Esophagus squamous epithelium (tissue), 5 donors: ENCODE measurements at regions not wholly inside any gene's neighbourhood (a gene's known extent, or its start where the extent isn't known, plus 50 kb on each side); places are given as distances from the start of the nearest gene placed in this dataset.

Experiments used
- DNase-seq: peaks from one replicate; lab custom pipeline; 2025; lab: John Stamatoyannopoulos, UW
- H3K27ac ChIP-seq, 4 donors: fragments of 200-600 bp; sonication (generic); one replicate each; pipeline ENCODE4 v1.5.1; 2016 to 2019; ENCODE audit warnings: mild to moderate bottlenecking in 1 of 4
- H3K27me3 ChIP-seq, 4 donors: fragments of 200-600 bp; sonication (generic); 1 replicate in 3 of 4; 2 replicates in 1 of 4; pipeline versions ENCODE4 v1.5.1 to v1.6.0; 2017 to 2021; ENCODE audit warnings: antibody characterized with exemption in 1 of 4
- H3K36me3 ChIP-seq, 3 donors: fragments of 200-600 bp; sonication (generic); one replicate each; pipeline ENCODE4 v1.5.1; 2016 to 2019
- H3K4me1 ChIP-seq, 3 donors: fragments of 200-600 bp; sonication (generic); one replicate each; pipeline ENCODE4 v1.5.1; 2017 to 2019
- H3K4me3 ChIP-seq, 4 donors: fragments of 200-600 bp; sonication (generic); 1 replicate in 3 of 4; 2 replicates in 1 of 4; pipeline ENCODE4 v1.5.1; 2016 to 2019; ENCODE audit warnings: mild to moderate bottlenecking in 2 of 4, moderate library complexity in 1 of 4
- H3K9me3 ChIP-seq, 3 donors: fragments of 200-600 bp; sonication (generic); one replicate each; pipeline ENCODE4 v1.5.1; 2016 to 2019
- POLR2A ChIP-seq, 4 donors: fragments of 450-650 bp; IDR thresholded peaks; one replicate each; pipeline ENCODE4 v1.6.1; 2017; ENCODE audit warnings: antibody characterized with exemption in 4 of 4, mild to moderate bottlenecking in 4 of 4, moderate library complexity in 3 of 4
- WGBS, 2 donors: methylation state at CpG; one replicate each; pipeline ENCODE4 v1.1.5; 2018; 5-methylcytosine and 5-hydroxymethylcytosine counted together
- intact Hi-C: fragments of 100-400 bp; cut with DNase I; formaldehyde crosslinking; loops from one replicate; pipeline ENCODE4 v1.15.0; 2022
- TF ChIP-seq, protein P1 (sequence below), 6 experiments: fragments of 450-650 bp in 4 of 6; fragments of 200-600 bp in 2 of 6; sonication (generic) in 2 of 6; IDR thresholded peaks; one replicate each; pipeline ENCODE4 v1.5.1; 2016 to 2019; ENCODE audit warnings: antibody characterized with exemption in 6 of 6, mild to moderate bottlenecking in 4 of 6, moderate library complexity in 4 of 6
- donor health status: DM: yes; HTN: yes; CAD: no.

DNA sequence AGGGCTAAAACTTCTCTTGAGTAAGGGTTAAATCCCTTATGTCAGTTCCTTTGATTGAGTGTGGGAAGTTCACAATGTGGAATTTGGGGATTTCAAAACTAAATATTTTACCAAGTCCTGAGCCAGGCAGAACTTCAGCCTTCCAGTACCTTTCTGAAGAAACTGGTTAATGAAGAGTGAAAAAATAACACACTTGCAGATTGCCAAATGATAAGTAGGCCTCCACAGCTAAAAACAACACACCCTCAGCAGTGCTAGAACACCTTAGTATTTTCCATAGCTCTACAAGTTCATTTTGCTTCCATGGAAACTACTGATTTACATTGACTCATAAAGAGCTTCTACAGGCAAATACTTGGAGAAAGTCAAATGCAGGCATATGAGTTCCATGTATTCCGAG, 326.8 kb downstream of the ZNF674 start:
- no peak overlapping the region for H3K4me3 ChIP-seq
- no peaks in the 10 kb centered on the region for H3K4me1 ChIP-seq
- TF ChIP-seq POLR2A (IDR thresholded peaks at IDR 0.05) = no peak
- TF ChIP-seq, protein P1, sequence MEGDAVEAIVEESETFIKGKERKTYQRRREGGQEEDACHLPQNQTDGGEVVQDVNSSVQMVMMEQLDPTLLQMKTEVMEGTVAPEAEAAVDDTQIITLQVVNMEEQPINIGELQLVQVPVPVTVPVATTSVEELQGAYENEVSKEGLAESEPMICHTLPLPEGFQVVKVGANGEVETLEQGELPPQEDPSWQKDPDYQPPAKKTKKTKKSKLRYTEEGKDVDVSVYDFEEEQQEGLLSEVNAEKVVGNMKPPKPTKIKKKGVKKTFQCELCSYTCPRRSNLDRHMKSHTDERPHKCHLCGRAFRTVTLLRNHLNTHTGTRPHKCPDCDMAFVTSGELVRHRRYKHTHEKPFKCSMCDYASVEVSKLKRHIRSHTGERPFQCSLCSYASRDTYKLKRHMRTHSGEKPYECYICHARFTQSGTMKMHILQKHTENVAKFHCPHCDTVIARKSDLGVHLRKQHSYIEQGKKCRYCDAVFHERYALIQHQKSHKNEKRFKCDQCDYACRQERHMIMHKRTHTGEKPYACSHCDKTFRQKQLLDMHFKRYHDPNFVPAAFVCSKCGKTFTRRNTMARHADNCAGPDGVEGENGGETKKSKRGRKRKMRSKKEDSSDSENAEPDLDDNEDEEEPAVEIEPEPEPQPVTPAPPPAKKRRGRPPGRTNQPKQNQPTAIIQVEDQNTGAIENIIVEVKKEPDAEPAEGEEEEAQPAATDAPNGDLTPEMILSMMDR (IDR thresholded peaks at IDR 0.05) = no peak
- H3K27me3 ChIP-seq = no peaks in the 10 kb centered on the region
- H3K9me3 ChIP-seq = no peaks in the 10 kb centered on the region
- peak overlapping the region in 1 of 4 donors; percentile 39 for H3K27ac ChIP-seq
- no peak for DNase-seq
- H3K36me3 ChIP-seq = no peaks in the 10 kb centered on the region
- intact Hi-C loops = no loop called here
- whole genome bisulfite sequencing, 2 donors = 44 to 67% methylated on average over 1 of the region's 1 CpG

DNA sequence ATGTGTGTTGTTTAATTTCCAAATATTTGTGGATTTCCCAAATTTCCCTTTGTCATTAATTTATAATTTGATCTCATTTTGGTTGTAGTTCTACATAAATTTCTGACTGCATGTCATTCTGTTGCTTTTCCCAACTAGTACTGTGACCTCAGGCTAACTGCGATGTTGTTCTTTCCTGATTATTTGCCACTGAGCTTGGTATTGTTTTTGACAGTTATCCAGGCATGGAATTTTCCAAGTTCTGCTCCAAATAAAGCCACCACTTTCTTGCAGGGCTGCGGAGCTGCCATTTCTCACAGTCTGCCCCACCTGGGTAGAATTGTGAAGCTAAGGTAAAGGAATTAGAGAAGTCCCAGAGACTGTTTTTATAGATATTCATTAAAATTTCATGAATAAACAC, 328.8 kb downstream of the ZNF674 start:
- no peaks in the 10 kb centered on the region for H3K36me3 ChIP-seq
- no peak overlapping the region for H3K27ac ChIP-seq
- no peaks in the 10 kb centered on the region for H3K4me1 ChIP-seq
- H3K27me3 ChIP-seq = no peaks in the 10 kb centered on the region
- DNase-seq = no peak
- H3K4me3 ChIP-seq = no peak overlapping the region
- WGBS, 2 donors = 41 to 52% methylated on average over 2 of the region's 2 CpGs
- TF ChIP-seq, protein P1 (IDR thresholded peaks at IDR 0.05) = no peak
- TF ChIP-seq POLR2A (IDR thresholded peaks at IDR 0.05) = no peak
- intact Hi-C loops = no loop called here
- H3K9me3 ChIP-seq = no peaks in the 10 kb centered on the region

DNA sequence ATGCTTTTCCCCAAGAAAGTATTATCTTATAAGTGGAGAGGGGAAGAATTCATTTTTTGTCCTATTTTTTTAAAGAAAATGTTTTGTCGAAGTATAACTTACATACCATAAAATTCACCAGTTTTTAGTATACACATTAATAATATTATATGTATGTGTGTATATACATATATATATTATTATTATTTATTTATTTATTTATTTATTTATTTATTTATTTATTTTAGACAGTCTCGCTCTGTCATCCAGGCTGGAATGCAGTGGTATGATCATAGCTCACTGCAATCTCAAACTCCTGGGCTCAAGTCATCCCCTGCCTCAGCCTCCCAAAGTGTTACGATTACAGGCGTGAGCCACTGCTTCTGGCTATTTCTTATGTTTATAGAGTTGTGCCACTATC, 334.1 kb downstream of the ZNF674 start:
- Histone ChIP-seq H3K4me1 (peaks cover 0 to 24% (median 0%) of the 10 kb centered on the region in 3 donors), H3K9me3 (no peaks in the 10 kb centered on the region), H3K36me3 (no peaks in the 10 kb centered on the region), H3K27ac (no peak overlapping the region), H3K4me3 (no peak overlapping the region), H3K27me3 (no peaks in the 10 kb centered on the region)
- TF ChIP-seq, protein P1 (IDR thresholded peaks at IDR 0.05) = no peak
- TF ChIP-seq POLR2A (IDR thresholded peaks at IDR 0.05) = no peak
- 92 to 93% methylated on average over 4 of the region's 4 CpGs for WGBS, 2 donors
- DNase-seq = no peak
- intact Hi-C loops = no loop called here

DNA sequence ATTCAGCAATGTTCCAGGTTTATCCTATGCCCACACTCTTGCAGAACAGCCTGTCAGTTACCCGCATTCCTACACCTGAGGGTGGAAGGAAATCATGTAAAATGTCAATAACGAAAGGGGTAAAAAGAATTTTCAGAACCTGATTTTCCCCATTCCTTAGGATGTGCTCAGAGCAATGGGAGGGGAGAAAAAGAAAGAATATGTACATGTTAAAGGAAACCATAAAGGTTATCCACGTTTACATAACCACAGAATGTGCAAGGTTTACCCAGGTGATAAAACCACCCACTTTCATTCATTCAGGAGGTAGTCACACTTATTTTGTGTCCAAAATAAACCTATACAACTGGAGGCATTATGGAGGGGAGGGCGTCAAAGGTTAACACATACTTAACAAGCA, 335.5 kb downstream of the ZNF674 start:
- Histone ChIP-seq H3K4me1 (peaks cover 0 to 30% (median 0%) of the 10 kb centered on the region in 3 donors), H3K27me3 (no peaks in the 10 kb centered on the region), H3K4me3 (no peak overlapping the region), H3K9me3 (no peaks in the 10 kb centered on the region), H3K36me3 (no peaks in the 10 kb centered on the region), H3K27ac (peak overlapping the region in 1 of 4 donors; percentile 21)
- TF ChIP-seq, protein P1 (IDR thresholded peaks at IDR 0.05) = no peak
- no peak for TF ChIP-seq POLR2A (IDR thresholded peaks at IDR 0.05)
- DNase-seq = no peak
- 37 to 41% methylated on average over 4 of the region's 4 CpGs for WGBS, 2 donors
- intact Hi-C loops = no loop called here

DNA sequence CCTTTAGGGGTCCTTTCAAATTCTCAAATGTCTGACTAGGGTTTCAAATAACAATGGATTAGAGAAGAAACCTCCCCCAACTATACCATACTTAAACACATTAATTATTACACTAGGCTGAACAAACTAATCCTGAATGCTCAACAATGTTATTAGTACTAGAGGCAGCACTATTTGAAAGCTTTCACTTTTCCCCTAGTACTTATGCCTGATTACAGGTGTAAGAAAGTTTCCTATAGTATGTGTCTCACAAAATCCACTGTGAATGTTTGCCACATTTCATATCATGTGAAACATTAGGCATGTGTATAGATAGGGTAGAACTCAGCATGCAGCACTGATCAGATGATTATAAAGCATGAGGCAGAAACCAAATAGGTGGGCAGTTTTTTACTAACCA, 336.2 kb downstream of the ZNF674 start:
- peak overlapping the region in 1 of 4 donors; percentile 44 for H3K27ac ChIP-seq
- intact Hi-C loops = no loop called here

More for the DNA sequence above, 336.2 kb downstream of the ZNF674 start:
- H3K4me3 ChIP-seq = no peak overlapping the region
- no peak for DNase-seq
- no peaks in the 10 kb centered on the region for H3K36me3 ChIP-seq
- peaks cover 0 to 30% (median 0%) of the 10 kb centered on the region in 3 donors for H3K4me1 ChIP-seq
- TF ChIP-seq, protein P1 (IDR thresholded peaks at IDR 0.05) = no peak
- TF ChIP-seq POLR2A (IDR thresholded peaks at IDR 0.05) = no peak
- H3K9me3 ChIP-seq = no peaks in the 10 kb centered on the region
- no peaks in the 10 kb centered on the region for H3K27me3 ChIP-seq
